Stimulated activated CD4-positive, alpha-beta T cell treated with anti-CD3 and anti-CD28 coated beads, TNF-alpha, amount 100 ng/mL, for 48 hours (primary cell): ENCODE measurements at regions not wholly inside any gene's neighbourhood (a gene's known extent, or its start where the extent isn't known, plus 50 kb on each side); places are given as distances from the start of the nearest gene placed in this dataset.

Source experiments
- DNase-seq, 3 donors: peaks; one replicate each; pipeline ENCODE4 v3.0.0-alpha.2; 2020; ENCODE audit warnings: low read depth in 3 of 3

DNA sequence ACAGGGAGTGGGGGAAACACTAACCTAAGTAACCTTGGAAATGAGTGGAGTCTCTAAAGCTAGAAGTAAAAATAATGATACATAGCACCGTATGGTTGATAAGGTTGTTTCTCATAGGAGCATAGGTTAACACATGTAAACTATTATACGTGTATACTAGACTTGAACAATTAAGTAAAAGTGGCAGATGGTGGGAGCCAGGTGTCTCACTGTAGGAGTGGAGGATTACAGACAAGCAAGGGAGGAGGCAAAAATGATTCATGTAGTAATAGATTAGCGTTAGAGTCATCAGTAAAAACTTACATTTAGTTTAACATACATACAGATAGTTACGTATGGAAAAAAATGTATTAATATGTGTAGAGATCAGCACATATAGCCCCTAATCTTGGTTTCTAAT, 138.4 kb upstream of the DSCAM start:
- DNase-seq: no peak

DNA sequence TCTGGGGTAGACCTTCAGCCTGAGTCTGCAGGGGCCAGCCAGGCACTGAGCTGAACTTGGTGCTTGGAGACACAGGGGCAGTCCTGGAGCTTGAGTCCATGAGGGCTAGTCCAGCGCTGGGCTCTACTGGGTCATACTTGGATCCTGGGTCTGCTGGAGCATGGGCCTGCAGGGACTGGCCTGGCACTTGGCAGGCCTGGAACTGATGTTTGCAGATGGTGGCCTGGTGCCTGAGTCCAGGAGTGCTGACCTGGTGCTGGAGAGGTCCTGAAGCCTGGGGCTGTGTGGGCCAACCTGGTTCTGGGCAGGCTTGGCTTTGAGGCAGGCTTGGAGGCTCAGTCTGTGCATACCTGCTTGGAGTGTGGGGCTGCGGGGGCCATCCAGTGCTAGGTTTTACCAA, 143.4 kb upstream of the DSCAM start:
- no peak for DNase-seq

DNA sequence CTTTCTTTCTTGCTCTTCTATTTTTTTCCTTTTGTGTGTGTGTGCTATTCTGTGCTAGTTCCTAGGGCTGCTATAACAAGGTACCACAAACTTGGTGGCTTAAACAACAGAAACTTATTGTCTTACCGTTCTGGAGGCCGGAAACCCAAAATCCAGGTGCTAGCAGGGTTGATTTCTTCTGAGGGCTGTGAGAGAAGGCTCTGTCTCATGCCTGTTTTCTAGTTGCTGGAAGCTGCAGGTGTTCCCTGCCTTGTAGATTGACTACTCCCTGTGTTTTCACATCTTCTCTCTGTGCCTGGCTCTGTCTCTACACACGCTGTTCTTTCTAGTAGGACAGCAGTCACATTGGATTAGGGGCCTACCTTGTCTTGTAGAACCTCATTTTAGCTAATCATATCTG, 150.9 kb upstream of the DSCAM start:
- no peak for DNase-seq

DNA sequence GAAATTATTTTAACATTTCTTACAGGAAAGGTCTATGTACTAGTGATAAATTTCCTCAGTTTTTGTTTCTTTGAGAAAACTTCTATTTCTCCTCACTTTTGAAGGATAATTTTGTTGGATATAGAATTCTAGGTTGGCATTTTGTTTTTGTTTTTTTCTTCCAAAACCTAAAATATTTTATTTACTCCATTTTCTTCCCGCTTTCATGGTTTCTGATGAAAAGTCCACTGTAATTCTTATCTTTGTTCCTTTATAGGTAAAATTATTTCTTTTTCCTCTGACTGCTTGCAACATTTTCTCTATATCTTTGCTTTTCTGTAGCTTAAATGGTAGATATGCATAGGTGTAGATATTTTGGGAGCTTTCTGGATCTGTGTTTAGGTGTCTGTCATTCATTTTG, 153.9 kb upstream of the DSCAM start:
- no peak for DNase-seq

DNA sequence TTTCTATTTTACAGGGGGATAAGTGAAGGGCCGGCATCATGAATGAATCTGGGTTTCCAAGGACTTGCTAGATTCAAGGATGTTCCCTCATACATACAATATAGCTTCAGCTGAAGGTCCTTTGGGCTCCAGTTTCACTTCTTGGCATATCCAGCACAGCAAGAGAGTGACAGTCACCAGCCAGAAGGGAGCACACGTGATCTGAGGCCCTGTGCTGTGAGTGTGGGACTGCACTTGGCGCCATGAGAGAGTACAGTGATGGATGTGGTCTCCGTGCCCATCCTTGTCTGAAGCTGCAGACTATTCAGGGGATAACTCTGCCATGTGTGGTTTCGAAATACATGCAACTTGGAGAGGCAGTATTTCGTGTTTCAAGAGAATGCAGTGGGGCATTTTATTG, 159.7 kb upstream of the DSCAM start:
- no peak for DNase-seq

DNA sequence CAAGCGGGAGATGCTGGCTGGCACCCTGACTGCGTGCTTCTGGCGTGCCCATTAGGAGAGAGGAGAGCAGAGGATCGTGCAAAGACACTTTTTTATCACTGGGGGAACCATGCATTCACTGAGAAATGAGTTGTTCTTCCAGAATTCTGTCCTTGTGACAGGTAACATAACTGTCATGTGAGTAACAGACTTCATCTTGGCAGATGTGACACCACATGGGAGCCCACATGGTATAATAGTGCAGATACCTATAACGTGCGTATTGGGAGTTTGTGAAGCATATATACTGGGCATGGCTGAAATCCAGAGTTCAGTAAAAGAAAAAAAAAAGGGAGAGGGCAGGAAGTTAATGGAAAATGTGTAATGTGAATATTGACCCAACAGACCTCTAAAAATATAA, 159.6 kb upstream of the BACE2 start:
- DNase-seq: no peak

DNA sequence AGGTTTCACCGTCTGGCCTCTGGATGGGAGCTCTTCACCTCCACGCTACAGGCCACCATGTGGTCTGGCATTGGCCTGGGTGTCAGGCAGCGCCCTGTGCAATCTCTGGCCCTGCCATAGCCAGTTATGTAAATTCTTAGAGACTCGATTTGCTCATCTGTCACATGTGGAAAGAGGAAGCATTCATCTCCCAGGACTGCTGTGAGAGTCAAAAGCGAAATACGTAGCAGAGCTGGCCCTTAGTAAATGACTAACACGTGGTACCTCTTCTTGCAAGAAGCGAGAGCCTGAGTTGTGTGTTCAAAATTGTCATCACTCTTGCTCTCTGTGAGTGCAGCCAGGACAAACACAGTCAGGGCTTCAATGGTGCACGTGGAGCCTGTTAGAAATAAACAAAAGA, 159.0 kb upstream of the BACE2 start:
- DNase-seq: no peak

DNA sequence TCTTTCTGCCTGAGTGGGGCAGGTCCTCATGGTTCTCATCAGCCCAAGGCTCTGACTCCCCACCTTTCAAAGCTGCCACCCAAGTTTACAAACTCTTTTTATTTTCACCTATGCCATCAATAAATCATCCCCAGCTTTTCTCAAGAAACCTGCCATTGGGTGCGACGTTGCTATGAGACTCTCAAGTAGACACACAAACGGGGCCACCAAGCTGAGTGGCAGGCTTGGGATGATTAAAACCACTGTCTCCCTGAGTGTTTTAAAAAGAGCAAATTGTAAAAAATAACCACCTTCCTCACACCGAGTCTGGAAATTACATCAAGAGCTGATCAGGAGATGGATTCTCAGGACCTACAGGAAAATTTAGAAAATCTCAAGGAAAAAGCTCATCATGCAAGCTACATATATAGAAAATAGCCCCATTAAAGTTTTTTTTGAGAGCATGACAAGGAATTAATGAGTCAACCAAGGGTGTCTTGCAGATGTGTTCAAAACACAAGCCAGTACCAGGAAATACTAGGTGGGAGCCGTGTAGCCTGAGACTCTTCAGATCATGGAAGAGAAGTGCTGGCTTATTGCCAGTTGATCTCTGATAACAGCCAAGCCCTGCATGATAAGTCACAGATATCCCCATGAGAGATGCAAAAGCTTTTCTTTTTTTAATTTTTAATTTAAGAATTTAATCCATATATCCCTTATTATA, 158.4 kb upstream of the BACE2 start:
- no peak for DNase-seq

DNA sequence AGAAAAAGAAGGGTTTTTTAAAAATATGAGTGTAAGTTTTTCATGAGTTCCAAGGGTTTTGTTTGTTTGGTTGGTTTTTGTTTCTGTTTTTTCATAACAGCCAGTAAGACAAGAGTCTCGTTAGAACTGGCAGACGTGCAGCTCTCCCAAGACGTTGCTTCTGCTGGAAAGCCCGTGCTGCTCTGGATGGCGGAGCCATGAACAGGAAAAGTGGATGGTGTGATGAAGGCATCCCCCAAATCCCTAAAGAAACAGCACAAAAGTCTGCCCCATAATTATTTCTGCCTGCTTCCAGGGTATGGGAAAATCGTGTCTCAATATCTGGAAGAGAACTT, 157.9 kb upstream of the BACE2 start:
- DNase-seq: no peak

DNA sequence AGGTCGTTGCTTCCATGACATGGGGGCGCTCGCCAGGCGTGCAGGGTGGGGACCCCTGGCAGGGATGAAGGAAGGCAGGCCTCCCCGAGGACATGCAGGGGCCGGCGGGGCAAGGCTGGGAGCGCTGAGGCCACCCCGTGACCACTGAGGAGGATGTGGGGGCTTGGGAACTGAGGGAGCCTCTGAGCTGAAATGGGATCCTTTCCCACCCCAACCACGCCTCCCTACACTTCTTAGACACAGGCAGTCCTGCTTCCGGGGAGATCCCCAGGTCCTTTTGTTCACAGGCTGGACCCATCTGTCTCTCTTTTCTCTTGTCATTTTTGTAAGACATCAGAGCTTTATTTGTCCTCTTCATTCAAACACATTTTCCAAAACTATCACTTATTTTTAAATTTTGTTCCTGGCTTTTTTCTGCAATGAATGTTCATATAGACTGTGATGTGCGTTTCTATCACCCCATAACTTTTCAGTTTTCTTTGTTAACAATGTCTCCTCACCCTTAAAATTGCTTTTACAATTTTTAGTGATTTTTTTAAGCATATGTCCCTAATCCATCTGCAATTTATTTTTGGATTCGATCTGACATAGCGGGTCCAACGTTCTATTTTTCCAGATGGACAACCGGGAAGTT, 156.7 kb upstream of the BACE2 start:
- DNase-seq: no peak

DNA sequence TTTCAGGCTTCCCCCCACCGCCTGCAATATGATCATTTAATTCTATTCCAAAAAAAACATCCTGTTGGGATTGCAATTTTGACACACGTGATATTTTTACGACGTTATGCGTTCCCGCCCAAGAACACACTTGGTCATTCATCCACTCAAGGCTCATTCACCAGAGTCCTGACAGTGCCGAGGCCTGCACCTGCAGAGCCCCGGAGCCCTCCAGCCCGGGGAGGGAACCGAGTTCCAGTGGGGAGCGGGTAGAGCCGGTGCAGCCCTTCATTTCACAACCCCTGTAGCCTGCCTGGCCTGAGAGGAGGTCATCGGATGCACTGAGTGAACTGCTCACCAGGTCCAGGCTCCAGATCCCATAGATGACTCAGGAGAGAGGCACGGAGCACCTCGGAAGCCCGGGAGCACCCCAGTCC, 156.0 kb upstream of the BACE2 start:
- DNase-seq: no peak

DNA sequence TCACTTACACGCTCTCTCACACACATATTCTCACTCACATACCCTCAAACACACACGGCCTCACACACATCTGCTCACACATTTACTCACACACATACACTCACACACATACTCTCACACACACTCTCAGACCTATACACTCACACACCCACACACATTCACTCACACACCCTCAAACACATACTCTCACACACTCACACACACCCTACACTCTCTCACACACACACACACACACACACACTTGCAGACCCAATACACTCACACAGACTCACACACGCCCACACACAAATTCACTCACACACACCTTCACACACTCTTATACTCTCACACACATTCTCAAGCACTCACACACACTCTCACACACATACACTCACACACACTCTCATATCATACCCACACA, 155.5 kb upstream of the BACE2 start:
- no peak for DNase-seq

DNA sequence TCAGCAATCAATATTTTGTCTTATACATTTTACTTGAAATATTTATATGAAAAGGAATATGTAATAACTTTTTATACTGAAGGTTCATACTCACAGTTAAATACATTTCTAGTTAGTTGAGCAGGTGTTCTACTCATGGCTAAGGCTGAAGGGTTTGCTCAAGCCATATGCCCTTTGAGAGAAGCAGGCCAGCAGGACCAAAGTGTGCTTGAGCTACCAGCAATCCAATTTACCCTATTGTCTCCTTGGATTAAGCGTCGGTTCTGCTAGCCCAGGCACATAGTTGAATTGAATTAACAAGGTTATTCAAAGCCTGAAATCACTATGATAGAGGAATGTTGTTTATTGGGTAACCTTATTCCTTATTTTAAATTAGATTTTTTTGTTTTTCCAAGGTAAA, 151.5 kb upstream of the BACE2 start:
- no peak for DNase-seq

DNA sequence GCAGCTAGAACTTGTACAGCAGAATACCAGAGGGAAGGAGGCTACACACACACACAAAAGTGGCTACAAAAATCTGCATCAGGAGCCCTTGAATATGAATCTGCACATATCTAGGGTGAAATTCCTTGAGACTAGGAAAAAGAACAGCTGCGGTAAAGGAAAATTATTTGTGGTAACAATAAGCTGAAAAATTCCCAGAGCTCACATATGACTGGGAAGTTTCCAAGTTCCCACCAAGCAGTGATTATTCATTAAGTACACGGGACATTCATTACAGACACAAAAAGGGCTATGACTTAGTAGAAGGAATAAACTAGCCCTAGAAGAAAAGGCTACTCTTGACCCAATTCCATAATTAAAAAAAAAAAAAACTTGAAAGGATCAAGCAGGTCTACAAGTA, 149.5 kb upstream of the BACE2 start:
- no peak for DNase-seq

DNA sequence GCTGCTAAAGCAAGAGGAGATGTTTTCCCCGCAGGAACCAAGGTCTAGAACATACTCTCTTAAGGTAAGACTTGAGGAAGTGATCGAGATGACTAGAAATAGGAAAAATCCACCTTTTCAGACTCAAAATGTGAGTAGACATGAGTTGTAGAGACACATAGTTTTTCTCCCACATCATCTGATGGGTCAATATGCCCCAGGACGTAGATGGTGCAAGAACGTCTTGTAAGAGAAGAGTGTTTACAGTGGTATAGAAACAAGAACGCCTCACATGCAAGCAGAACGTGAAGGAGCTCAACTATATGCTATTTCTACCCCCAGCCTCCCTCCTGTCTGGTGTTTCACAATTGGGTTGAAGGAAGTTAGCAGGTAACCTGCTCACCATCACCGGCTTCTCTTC, 144.0 kb upstream of the BACE2 start:
- no peak for DNase-seq

DNA sequence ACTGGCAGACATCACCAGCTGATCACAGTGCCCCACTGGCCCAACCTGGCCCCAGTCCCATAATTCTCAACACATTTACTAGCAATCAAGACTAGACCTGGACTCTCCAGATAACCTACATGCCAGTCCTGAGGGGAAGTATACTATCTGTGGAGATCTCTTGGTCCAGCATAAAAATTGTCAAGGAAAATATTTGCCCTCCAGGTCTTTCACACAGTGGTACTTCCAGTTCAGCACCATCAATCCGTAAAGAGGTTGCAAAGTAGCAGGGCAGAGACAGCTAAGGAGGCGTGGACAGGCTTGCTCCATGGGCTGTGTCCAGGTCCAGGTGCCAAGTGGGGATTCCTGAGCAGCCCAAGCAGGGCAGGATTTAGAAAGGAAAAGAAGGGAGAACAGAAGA, 143.6 kb upstream of the BACE2 start:
- DNase-seq: no peak

DNA sequence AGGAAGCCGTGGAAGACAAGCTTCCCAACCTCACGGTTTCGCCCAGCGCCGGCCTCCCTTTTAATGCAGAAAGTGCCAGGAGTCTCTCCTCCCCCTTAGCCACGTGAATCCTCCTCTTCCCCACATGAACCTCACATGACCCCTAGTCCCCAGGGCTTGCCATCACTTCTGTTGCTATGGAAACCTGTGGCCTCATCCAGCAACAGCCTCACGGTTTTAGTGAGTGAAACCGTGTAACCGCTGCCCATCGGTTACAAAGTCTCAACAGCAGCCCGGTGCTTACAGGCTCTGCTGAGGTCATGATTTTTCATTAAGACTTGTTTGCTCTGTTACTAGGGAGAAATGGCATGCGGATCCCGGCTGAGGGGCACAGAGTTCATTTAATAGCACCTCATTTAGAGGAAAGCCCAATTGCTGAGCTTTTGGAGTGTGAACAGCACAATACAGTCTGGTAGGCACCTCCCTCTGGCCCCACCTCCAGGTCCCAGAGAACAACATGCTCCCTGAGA, 143.2 kb upstream of the BACE2 start:
- DNase-seq: no peak

DNA sequence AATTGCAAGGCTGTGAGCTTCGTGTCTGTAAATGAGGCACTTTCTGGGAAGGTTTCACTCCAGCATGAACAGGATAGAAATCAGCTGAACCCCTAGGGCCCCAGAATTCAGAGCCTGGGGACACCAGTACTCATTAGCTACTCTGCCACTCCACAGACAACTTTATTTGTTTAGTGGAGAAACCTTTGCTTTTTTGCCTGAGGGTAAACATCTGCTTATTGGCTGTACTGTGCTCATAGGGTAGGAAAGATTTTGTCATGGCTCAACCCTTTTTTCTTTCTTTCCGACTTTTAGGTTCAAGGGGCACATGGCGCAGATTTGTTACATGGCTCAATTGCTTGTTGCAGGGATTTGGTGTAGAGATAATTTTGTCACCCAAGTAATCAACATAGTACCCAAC, 138.4 kb upstream of the BACE2 start:
- DNase-seq: no peak

DNA sequence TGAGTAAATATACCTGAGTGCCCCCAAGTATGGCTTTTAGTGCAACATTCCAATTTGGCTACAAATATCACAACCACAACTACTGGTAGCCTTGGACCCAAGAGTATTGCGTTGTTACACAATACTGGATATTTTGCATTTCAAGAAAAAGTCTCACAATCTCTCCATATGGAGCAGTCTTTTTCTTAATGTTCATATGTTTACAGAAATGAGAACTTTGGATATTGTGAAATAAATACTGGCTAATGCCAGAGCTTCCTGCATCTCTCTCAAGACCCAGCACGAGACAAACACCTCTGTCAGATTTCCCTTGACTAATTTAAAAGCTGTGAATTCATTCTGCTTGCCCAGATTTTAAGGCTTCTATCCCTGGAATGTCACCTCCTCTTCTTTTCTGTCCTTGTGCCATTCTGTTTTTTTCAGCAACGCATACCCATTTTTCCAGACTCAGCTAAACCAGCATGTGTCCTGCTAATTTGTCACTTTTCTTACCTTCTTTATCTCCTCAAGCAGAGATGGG, 136.2 kb upstream of the BACE2 start:
- no peak for DNase-seq

DNA sequence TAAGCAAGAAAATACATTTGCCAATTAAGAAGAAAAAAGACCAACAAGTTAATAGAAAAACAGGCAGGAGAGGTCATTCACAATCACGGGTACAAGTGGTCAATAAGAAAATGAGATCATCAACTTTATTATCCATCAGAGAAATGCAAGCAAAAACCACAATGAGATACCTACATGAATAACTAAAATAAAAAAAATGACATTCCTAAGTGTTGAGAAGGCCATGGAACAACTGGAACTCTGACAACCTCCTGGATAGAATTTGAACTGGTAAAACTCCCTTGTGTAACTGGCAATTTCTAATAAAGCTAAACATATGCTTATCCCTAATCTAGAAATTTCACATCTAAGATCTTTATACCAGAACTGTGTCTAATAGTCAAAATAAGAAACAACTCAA, 135.4 kb upstream of the BACE2 start:
- DNase-seq: no peak

DNA sequence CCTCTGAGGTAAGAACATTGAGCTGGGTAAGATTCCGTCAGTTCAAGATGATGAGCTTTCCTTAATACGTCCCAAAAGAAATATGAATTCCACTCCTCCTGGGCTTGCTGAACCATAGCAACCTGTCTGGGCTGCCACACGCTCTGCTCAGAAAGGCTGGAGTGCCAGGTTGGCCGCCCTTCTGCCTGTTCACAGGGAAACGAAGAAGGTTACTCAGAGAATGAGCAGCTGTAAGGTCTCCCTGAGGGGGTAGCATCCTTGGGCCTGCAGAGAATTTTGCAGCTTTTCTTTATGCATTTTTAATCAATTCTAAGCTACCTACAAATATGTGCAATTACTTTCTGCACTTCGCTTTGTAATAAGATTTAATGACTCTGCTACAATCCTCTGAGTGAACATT, 130.7 kb upstream of the BACE2 start:
- no peak for DNase-seq

DNA sequence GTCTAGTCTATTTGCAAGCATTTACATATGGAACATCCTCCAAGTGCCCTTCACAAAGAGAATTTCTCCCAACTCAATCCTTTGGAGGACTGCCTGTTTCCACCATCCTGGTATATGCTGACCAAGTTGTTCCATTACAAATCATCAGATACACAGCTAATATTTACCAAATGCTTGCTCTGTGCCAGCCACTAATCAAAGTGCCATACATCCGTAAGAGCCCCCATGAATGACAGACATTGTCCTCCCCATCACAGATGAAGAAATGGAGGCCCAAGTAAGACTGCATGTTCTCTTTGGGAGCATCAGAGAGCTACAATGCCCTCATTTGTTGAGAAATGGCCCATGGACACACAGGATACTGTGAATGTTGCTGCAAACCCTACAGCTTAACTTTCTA, 130.0 kb upstream of the BACE2 start:
- DNase-seq: no peak

DNA sequence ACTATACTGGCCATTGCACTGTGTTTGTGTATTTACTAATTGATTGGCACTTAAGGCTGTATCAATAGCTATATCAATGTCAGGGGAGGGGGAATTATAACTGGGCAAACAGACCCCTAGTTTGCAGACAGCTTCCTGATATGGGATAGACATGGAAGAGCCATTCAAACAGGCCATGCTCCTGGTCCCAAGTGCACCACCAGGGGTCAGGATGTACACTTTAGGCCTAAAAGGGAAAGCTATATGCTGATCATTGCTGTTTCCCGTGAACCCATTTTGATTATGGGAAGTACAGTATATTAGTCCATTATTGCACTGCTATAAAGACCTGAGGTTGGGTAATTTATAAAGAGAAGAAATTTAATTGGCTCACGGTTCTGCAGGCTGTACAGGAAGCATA, 124.9 kb upstream of the BACE2 start:
- DNase-seq: no peak
